Activated CD8-positive, alpha-beta memory T cell treated with anti-CD3 and anti-CD28 coated beads, Interleukin-2, amount 10 ng/mL, durations not matched to agents 7 days and 5 days (primary cell): ENCODE measurements at regions not wholly inside any gene's neighbourhood (a gene's known extent, or its start where the extent isn't known, plus 50 kb on each side); places are given as distances from the start of the nearest gene placed in this dataset.
"Not testable (repeated sequence)": the region's sequence is repeated elsewhere in the genome, so short reads cannot be mapped to it uniquely, and the experiment has no call there.

ENCODE experiments used
- ATAC-seq: fragments of 150-1000 bp; cut with Tn5 transposase; one replicate; pipeline ENCODE4 v1.10.0; 2021; ENCODE audit warnings: moderate library complexity
- CTCF ChIA-PET: fragments of 350-600 bp; sonication (Branson Sonifier 250); formaldehyde crosslinking; loops from one replicate; lab custom pipeline; 2021; ENCODE audit warnings: antibody characterized with exemption; lab: Charles Lee
- DNase-seq: peaks from one replicate; pipeline ENCODE4 v3.0.0-alpha.2; 2020
- H3K27ac Mint-ChIP-seq: one replicate; pipeline ENCODE4 v1.8.0; 2021; ENCODE audit warnings: mild to moderate bottlenecking, mixed read lengths
- H3K27me3 Mint-ChIP-seq: one replicate; pipeline ENCODE4 v1.8.0; 2021; ENCODE audit warnings: mixed read lengths
- H3K36me3 Mint-ChIP-seq: one replicate; pipeline ENCODE4 v1.8.0; 2021; ENCODE audit warnings: mild to moderate bottlenecking, mixed read lengths
- H3K4me1 Mint-ChIP-seq: one replicate; pipeline ENCODE4 v1.8.0; 2021; ENCODE audit warnings: mixed read lengths
- H3K4me3 Mint-ChIP-seq: one replicate; pipeline ENCODE4 v1.8.0; 2021; ENCODE audit warnings: mild to moderate bottlenecking, moderate library complexity, mixed read lengths
- H3K9me3 Mint-ChIP-seq: one replicate; pipeline ENCODE4 v1.8.0; 2022; ENCODE audit warnings: low read depth, mixed read lengths

GRCh38 chr16:33128982-33129634 lies 64.9 kb upstream of the TP53TG3C start:
- H3K4me1 Mint-ChIP-seq, DNase-seq, H3K9me3 Mint-ChIP-seq, H3K36me3 Mint-ChIP-seq, H3K4me3 Mint-ChIP-seq, H3K27ac Mint-ChIP-seq, CTCF ChIA-PET, H3K27me3 Mint-ChIP-seq: not testable (repeated sequence)
- ATAC-seq = peak; percentile 16
